CD4-positive, alpha-beta memory T cell (primary cell): ENCODE measurements at regions not wholly inside any gene's neighbourhood (a gene's known extent, or its start where the extent isn't known, plus 50 kb on each side); places are given as distances from the start of the nearest gene placed in this dataset.

Source experiments
- CTCF ChIA-PET: fragments of 350-600 bp; sonication (Branson Sonifier 250); formaldehyde crosslinking; loops from one replicate; lab custom pipeline; 2021; ENCODE audit warnings: inconsistent platforms; ENCODE audit not compliant: partially characterized antibody; lab: Charles Lee
- POLR2A ChIA-PET: fragments of 350-600 bp; sonication (Branson Sonifier 250); formaldehyde crosslinking; loops from one replicate; lab custom pipeline; 2021; ENCODE audit not compliant: partially characterized antibody; lab: Charles Lee
- DNase-seq, 5 donors: peaks; one replicate each; pipeline versions ENCODE4 v3.0.0 to v3.0.0-alpha.2; 2020 to 2022; ENCODE audit warnings: mixed read lengths in 1 of 5
- H3K27ac ChIP-seq: one replicate; pipeline ENCODE4 v1.7.0; 2013; ENCODE audit warnings: low read depth, low read length
- H3K27me3 ChIP-seq: 2 replicates; pipeline ENCODE4 v1.7.0; 2013; ENCODE audit warnings: mild to moderate bottlenecking, low read length, moderate library complexity; ENCODE audit not compliant: insufficient read depth
- H3K36me3 ChIP-seq: 2 replicates; pipeline ENCODE4 v1.7.0; 2013; ENCODE audit warnings: mild to moderate bottlenecking, low read length, moderate library complexity; ENCODE audit not compliant: insufficient read depth
- H3K4me1 ChIP-seq: 2 replicates; pipeline ENCODE4 v1.7.0; 2013; ENCODE audit warnings: mild to moderate bottlenecking, low read length, moderate library complexity; ENCODE audit not compliant: insufficient read depth
- H3K4me3 ChIP-seq, 2 donors: one replicate each; pipeline ENCODE4 v1.7.0; 2013; ENCODE audit warnings: low read length in 2 of 2, mild to moderate bottlenecking in 1 of 2
- H3K9me3 ChIP-seq, 2 donors: one replicate each; pipeline ENCODE4 v1.7.0; 2013; ENCODE audit warnings: low read length in 2 of 2, control low read depth in 1 of 2; ENCODE audit not compliant: control insufficient read depth in 1 of 2
- H3K27ac Mint-ChIP-seq, 7 donors: one replicate each; pipeline ENCODE4 v1.8.0; 2020 to 2021; ENCODE audit warnings: mixed read lengths in 7 of 7, mild to moderate bottlenecking in 6 of 7, inconsistent platforms in 3 of 7, moderate library complexity in 3 of 7
- H3K27me3 Mint-ChIP-seq, 2 donors: one replicate each; pipeline ENCODE4 v1.8.0; 2020 to 2021; ENCODE audit warnings: mixed read lengths in 2 of 2
- H3K36me3 Mint-ChIP-seq, 2 donors: one replicate each; pipeline ENCODE4 v1.8.0; 2020 to 2021; ENCODE audit warnings: mixed read lengths in 2 of 2, inconsistent platforms in 1 of 2, mild to moderate bottlenecking in 1 of 2
- H3K4me1 Mint-ChIP-seq, 4 donors: one replicate each; pipeline ENCODE4 v1.8.0; 2020 to 2021; ENCODE audit warnings: mixed read lengths in 4 of 4, mild to moderate bottlenecking in 1 of 4
- H3K4me3 Mint-ChIP-seq, 8 donors: one replicate each; pipeline ENCODE4 v1.8.0; 2020 to 2021; ENCODE audit warnings: mixed read lengths in 8 of 8, mild to moderate bottlenecking in 7 of 8, moderate library complexity in 6 of 8, inconsistent platforms in 3 of 8
- H3K9me3 Mint-ChIP-seq, 8 donors: one replicate each; pipeline ENCODE4 v1.8.0; 2020 to 2021; ENCODE audit warnings: mixed read lengths in 8 of 8, mild to moderate bottlenecking in 5 of 8, inconsistent platforms in 3 of 8, moderate library complexity in 1 of 8
- intact Hi-C: fragments of 100-400 bp; cut with micrococcal nuclease; formaldehyde crosslinking; loops from one replicate; pipeline ENCODE4 v1.15.1; 2023

DNA sequence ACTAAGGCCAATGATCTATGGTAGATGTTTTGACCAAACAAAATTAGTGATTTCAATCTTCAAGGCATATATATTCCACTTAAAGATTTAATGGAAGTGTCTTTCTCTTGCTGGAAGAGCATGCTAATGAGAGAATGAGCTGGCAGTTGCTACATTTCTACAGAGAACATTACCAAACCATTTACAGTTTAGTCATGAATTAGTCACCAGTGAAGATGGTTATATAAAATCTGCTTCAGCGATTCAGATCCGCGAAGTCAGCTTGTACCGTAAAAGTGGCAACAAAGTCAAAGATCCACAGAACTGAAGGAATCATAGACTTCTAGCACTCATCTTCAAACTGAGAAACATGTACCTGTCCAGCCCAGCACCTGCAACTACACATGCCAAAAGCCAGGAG, 156.3 kb downstream of the SLITRK5 start:
- CTCF ChIA-PET: no interaction called here
- Histone ChIP-seq H3K4me1 (no peaks in the 10 kb centered on the region), H3K4me3 (no peak overlapping the region), H3K36me3 (no peaks in the 10 kb centered on the region), H3K27ac (no peak overlapping the region), H3K9me3 (no peaks in the 10 kb centered on the region), H3K27me3 (no peaks in the 10 kb centered on the region)
- POLR2A ChIA-PET: no interaction called here
- H3K27ac Mint-ChIP-seq: no peak overlapping the region
- no peaks in the 10 kb centered on the region for H3K27me3 Mint-ChIP-seq
- no peaks in the 10 kb centered on the region for H3K36me3 Mint-ChIP-seq
- H3K9me3 Mint-ChIP-seq: peaks cover 0 to 8% (median 2%) of the 10 kb centered on the region in 8 donors
- no peaks in the 10 kb centered on the region for H3K4me1 Mint-ChIP-seq
- no peak for DNase-seq
- no peak overlapping the region for H3K4me3 Mint-ChIP-seq
- intact Hi-C loops: no loop called here

DNA sequence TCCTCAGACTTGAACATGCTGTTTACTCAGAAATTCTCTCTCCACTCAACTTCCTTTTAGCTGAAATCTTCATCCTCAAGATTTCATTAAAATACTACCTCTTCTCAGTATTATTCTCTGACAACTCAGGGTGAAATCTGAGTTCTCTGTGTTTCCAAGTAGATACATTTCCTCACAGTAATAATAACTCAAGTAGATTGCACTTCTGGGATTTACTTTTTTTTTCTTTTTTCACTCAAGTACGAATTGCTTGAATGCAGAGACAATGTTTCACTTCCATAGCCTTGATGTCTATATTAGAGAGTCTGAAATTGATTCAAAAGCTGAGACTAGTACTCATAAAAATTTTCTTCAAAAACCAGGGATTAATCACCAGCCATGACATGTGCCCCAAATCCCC, 166.4 kb downstream of the SLITRK5 start:
- H3K9me3 ChIP-seq: no peaks in the 10 kb centered on the region
- peaks cover 2 to 9% (median 4%) of the 10 kb centered on the region in 8 donors for H3K9me3 Mint-ChIP-seq
- H3K27me3 Mint-ChIP-seq: no peaks in the 10 kb centered on the region
- DNase-seq: no peak
- H3K36me3 Mint-ChIP-seq: no peaks in the 10 kb centered on the region
- no peak overlapping the region for H3K27ac ChIP-seq
- no peak overlapping the region for H3K4me3 ChIP-seq
- no peaks in the 10 kb centered on the region for H3K4me1 Mint-ChIP-seq
- no peaks in the 10 kb centered on the region for H3K4me1 ChIP-seq
- H3K27me3 ChIP-seq: no peaks in the 10 kb centered on the region
- no peak overlapping the region for H3K27ac Mint-ChIP-seq
- intact Hi-C loops: no loop called here
- no peak overlapping the region for H3K4me3 Mint-ChIP-seq
- POLR2A ChIA-PET: no interaction called here
- H3K36me3 ChIP-seq: no peaks in the 10 kb centered on the region
- CTCF ChIA-PET: no interaction called here

DNA sequence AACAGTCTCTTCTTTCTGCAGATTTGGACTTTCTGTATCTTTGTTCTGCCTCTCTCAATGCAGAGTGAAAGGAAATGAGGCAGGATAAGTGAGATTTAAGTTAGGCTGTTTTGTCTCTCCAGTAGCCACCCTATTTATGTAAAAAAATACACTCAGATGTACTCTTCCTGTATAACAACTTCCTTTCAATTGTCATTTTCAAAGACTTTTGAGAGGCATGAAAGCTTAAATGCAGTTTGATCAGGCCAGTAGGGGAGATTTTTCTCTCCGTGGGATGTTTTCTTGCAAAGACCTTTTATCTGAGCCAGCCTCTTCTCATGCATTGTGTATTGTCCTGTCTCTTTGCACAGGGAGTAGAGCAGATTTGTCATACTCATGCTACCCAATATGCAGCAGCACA, 166.8 kb downstream of the SLITRK5 start:
- H3K36me3 ChIP-seq: no peaks in the 10 kb centered on the region
- no peaks in the 10 kb centered on the region for H3K27me3 ChIP-seq
- Mint-ChIP-seq H3K27me3 (no peaks in the 10 kb centered on the region), H3K27ac (no peak overlapping the region), H3K4me3 (no peak overlapping the region), H3K36me3 (no peaks in the 10 kb centered on the region), H3K9me3 (peaks cover 2 to 9% (median 4%) of the 10 kb centered on the region in 8 donors), H3K4me1 (no peaks in the 10 kb centered on the region)
- no peak overlapping the region for H3K27ac ChIP-seq
- no peak overlapping the region for H3K4me3 ChIP-seq
- DNase-seq: no peak
- POLR2A ChIA-PET: no interaction called here
- no peaks in the 10 kb centered on the region for H3K4me1 ChIP-seq
- intact Hi-C loops: no loop called here
- no peaks in the 10 kb centered on the region for H3K9me3 ChIP-seq
- CTCF ChIA-PET: no interaction called here

DNA sequence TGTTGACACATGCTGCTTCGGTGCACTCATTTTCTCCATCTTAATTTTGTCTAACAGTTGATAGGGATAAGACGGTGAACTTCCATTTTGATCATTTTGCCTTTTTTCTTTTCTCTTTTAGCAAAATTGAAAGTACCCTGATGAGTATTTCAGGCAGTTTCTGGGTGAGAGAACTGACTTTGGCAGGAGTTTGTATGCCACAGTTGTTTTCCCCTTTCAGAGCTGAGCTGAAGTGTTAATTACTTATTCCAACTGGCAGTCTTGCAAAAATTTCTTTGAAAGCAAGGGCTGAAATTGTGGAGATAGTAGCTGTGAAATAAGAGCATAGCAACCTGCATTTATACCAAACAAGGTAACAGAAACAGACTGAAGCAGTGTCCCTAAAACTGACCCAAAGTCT, 180.2 kb downstream of the SLITRK5 start:
- H3K36me3 Mint-ChIP-seq: no peaks in the 10 kb centered on the region
- no peak overlapping the region for H3K4me3 Mint-ChIP-seq
- no peaks in the 10 kb centered on the region for H3K27me3 ChIP-seq
- no peaks in the 10 kb centered on the region for H3K36me3 ChIP-seq
- H3K27ac Mint-ChIP-seq: no peak overlapping the region
- POLR2A ChIA-PET: no interaction called here
- no peaks in the 10 kb centered on the region for H3K9me3 ChIP-seq
- no peak overlapping the region for H3K27ac ChIP-seq
- H3K4me1 Mint-ChIP-seq: no peaks in the 10 kb centered on the region
- DNase-seq: no peak
- no peaks in the 10 kb centered on the region for H3K4me1 ChIP-seq
- H3K4me3 ChIP-seq: no peak overlapping the region
- H3K27me3 Mint-ChIP-seq: no peaks in the 10 kb centered on the region
- intact Hi-C loops: no loop called here
- peaks cover 0 to 22% (median 15%) of the 10 kb centered on the region in 8 donors for H3K9me3 Mint-ChIP-seq
- CTCF ChIA-PET: no interaction called here

DNA sequence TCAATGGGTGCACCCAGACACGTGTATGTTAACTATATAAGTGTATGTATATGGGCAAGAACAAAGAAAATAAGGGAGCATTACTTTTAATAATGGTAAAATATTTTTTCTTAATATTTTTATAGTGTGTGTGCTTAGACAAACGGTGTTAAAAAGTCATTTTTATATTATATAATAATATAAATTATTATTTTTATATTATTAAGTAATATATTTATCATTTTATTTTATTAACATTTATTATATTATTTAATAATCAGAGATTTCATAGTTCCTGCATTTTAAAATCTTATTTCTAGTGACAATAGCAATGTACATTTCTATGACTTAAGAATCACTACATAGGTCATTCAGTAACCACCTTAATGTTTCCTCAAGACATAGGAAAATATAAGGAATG, 184.4 kb downstream of the SLITRK5 start:
- DNase-seq: no peak
- Mint-ChIP-seq H3K36me3 (no peaks in the 10 kb centered on the region), H3K27ac (no peak overlapping the region), H3K9me3 (peaks cover 3 to 26% (median 15%) of the 10 kb centered on the region in 8 donors), H3K4me1 (no peaks in the 10 kb centered on the region), H3K4me3 (no peak overlapping the region), H3K27me3 (no peaks in the 10 kb centered on the region)
- Histone ChIP-seq H3K4me1 (no peaks in the 10 kb centered on the region), H3K36me3 (no peaks in the 10 kb centered on the region), H3K4me3 (no peak overlapping the region), H3K27ac (no peak overlapping the region), H3K27me3 (no peaks in the 10 kb centered on the region), H3K9me3 (no peaks in the 10 kb centered on the region)
- intact Hi-C loops: no loop called here
- ChIA-PET CTCF (no interaction called here), POLR2A (no interaction called here)

DNA sequence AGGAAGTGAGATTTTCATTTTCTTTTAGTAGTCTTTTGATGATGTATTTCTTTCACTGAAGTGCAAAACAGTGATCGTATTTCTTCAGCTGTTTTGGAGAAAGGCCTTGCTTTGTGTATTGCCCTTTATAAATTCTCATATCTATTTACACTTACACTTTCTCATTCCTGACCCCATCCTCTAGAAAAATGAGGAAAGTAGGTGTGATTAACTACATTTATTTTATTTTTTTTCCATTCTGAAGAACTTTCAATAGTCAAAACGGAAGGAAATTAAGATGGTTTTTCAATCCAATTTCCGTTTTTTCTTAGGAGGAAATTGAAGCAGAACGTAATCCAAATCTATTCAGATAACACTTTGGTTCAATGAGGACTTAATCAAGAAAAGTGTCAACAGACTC, 188.1 kb downstream of the SLITRK5 start:
- no peaks in the 10 kb centered on the region for H3K9me3 ChIP-seq
- DNase-seq: no peak
- H3K27ac ChIP-seq: no peak overlapping the region
- POLR2A ChIA-PET: no interaction called here
- Mint-ChIP-seq H3K9me3 (peaks cover 3 to 18% (median 8%) of the 10 kb centered on the region in 8 donors), H3K27me3 (no peaks in the 10 kb centered on the region), H3K4me1 (no peaks in the 10 kb centered on the region), H3K36me3 (no peaks in the 10 kb centered on the region), H3K27ac (no peak overlapping the region), H3K4me3 (no peak overlapping the region)
- H3K4me1 ChIP-seq: no peaks in the 10 kb centered on the region
- H3K27me3 ChIP-seq: no peaks in the 10 kb centered on the region
- CTCF ChIA-PET: no interaction called here
- intact Hi-C loops: no loop called here
- H3K36me3 ChIP-seq: no peaks in the 10 kb centered on the region
- H3K4me3 ChIP-seq: no peak overlapping the region

DNA sequence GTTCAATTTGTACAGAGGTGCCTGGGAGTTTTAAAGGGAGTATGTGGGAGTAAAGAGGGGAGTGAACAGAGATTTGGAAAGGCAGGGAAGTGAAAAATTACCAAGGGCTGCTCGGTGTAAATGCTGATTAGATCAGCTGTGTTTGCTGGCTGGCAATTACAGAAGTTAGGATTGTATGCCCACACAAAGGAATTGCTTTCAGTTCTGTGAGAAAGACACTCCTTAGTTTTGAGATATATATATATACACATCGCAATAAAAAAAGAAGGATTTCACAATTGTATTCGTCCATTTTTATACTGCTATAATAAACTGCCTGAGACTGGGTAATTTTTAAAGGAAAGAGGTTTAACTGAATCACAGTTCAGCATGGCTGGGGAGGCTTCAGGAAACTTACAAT, 196.3 kb downstream of the SLITRK5 start:
- ChIA-PET POLR2A (no interaction called here), CTCF (no interaction called here)
- Mint-ChIP-seq H3K9me3 (peaks cover 0 to 8% (median 3%) of the 10 kb centered on the region in 8 donors), H3K4me3 (no peak overlapping the region), H3K4me1 (no peaks in the 10 kb centered on the region), H3K27ac (no peak overlapping the region), H3K27me3 (no peaks in the 10 kb centered on the region), H3K36me3 (no peaks in the 10 kb centered on the region)
- Histone ChIP-seq H3K27me3 (no peaks in the 10 kb centered on the region), H3K36me3 (no peaks in the 10 kb centered on the region), H3K9me3 (no peaks in the 10 kb centered on the region), H3K27ac (no peak overlapping the region), H3K4me1 (no peaks in the 10 kb centered on the region), H3K4me3 (no peak overlapping the region)
- intact Hi-C loops: no loop called here
- DNase-seq: no peak

DNA sequence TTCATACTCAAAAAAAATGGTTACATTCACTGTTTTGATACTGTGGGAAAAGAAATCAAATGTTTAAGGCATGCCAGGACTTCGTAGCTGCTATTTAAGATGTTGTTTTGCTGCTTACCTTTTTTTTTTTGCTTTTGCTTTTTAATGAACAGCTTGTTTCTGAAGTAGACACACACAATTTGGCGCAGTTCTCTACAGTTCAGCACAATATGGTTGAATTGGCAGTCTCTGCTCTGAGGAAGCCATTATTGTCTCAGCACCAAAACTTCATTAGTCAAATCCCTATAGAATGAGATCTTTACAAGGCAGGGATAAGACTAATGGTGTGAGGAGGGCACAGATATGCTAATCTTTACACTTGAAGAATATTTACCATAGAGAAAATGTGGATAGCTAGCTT, 197.6 kb downstream of the SLITRK5 start:
- CTCF ChIA-PET: no interaction called here

More for the DNA sequence above, 197.6 kb downstream of the SLITRK5 start:
- DNase-seq: no peak
- no peak overlapping the region for H3K27ac ChIP-seq
- H3K27me3 Mint-ChIP-seq: no peaks in the 10 kb centered on the region
- H3K4me3 Mint-ChIP-seq: no peak overlapping the region
- H3K36me3 Mint-ChIP-seq: no peaks in the 10 kb centered on the region
- POLR2A ChIA-PET: no interaction called here
- H3K4me1 ChIP-seq: no peaks in the 10 kb centered on the region
- H3K4me1 Mint-ChIP-seq: no peaks in the 10 kb centered on the region
- peaks cover 0 to 11% (median 4%) of the 10 kb centered on the region in 8 donors for H3K9me3 Mint-ChIP-seq
- no peak overlapping the region for H3K4me3 ChIP-seq
- H3K27ac Mint-ChIP-seq: no peak overlapping the region
- intact Hi-C loops: no loop called here
- H3K27me3 ChIP-seq: no peaks in the 10 kb centered on the region
- no peaks in the 10 kb centered on the region for H3K36me3 ChIP-seq
- H3K9me3 ChIP-seq: peaks cover 0 to 7% of the 10 kb centered on the region in 2 donors
